HG03095 (cell line): ENCODE measurements at regions not wholly inside any gene's neighbourhood (a gene's known extent, or its start where the extent isn't known, plus 50 kb on each side); places are given as distances from the start of the nearest gene placed in this dataset.

ENCODE experiments used
- ATAC-seq: cut with Tn5 transposase; IDR thresholded peaks from one replicate; pipeline ENCODE4 v1.9.1; 2021; ENCODE audit warnings: moderate library complexity; ENCODE audit not compliant: unreplicated experiment

GRCh38 chr12:114769634-114770033 lies 85.7 kb upstream of the TBX3 start:
- ATAC-seq = no peak

DNA sequence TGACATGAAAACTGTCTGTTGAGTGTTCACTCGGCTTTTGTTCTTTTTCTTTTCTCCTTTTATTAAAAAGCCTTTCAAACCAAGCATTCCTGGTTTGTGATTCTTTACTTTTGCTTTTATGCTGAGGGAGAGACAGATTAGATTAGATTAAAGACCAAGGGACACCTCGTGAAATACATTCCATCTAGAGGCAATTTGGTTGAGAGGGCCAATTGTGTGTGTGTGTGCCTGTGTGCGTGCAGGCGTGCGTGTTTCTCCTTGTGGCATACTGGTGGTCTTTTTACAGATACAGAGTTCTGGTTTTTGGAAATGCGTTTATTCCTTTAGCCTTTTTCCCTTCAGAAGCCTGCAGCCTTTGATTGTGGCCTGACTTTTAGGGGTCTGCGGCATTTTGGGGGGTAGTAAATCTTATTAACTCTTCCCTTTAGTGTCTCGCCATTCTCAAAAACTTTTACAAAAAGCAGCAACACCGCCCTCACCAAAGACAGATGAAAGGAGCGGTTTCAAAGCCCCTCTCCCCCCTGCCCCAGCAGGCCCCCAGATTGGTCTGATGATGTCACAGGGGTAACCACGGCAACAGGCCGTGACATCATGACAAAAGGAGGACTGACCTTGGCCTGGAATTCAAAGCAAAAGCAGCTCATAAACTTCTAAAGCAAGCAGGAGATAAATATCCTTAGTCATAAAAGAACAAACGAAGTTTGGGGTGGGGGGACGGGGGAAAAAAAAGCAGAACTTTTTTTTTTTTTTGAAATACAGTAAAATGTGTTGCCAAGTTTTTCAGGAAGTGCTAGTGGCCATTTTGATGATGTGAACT lies 84.1 kb upstream of the TBX3 start:
- ATAC-seq = no peak

DNA sequence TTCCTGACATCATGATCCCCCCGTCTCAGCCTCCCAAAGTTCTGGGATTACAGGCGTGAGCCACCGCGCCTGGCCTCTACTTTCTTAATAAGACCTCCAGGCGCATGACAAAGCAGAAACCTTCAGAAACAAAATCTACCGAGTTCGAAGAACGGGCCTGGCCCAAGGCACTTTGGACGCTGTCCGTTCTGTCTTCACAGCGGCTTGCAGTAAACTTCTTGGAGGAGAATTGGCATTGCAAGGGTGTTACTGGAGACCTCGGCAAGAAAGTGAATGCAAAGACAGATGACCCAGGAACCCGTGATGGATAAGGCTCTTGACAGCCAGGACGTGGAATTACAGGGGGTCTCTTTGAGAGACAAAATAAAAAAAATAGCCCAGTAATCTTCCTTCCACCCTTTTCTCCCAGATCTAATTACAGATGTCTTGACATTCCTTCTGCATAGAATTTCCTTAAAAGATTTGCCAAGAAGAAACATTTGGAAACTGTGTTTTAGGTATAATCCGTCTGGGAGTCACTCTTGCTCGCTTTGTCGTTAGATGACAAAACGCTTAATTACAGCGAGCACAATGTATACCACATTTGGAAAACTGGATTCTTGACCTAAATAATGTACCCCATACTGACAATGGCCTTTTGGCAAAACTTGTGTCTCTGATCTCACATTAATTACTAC lies 83.2 kb upstream of the TBX3 start:
- no peak for ATAC-seq

DNA sequence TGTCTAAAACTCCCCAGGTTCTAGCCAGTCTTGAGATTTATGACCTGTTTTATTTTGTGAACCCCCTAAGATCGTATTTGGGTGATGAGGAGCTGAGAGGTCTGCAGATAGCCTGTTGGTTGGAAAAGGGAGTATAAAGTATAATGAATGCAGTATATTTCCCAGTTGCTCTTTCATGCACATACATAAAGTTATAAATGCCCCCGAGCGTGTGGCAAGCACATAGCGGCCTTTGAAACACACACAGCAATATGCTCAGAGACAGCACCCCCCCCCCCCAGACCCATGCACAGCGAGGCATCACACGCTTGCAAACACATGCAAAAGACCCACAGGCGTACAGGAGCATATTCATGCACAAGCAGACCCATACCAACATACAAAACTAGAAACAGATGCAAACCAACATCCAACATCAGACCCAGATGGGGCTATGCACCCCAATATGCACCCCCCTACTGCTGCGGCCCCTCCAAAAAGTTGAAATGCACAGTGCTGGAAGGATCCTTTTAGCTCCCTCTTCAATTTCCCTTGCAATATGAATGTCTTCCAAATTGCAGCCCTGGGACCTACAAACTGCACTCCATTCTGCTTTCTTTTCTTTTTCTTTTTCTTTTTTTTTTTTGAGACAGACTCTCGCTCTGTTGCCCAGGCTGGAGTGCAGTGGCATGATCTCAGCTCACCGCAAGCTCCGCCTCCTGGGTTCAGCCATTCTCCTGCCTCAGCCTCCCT lies 82.2 kb upstream of the TBX3 start:
- no peak for ATAC-seq

DNA sequence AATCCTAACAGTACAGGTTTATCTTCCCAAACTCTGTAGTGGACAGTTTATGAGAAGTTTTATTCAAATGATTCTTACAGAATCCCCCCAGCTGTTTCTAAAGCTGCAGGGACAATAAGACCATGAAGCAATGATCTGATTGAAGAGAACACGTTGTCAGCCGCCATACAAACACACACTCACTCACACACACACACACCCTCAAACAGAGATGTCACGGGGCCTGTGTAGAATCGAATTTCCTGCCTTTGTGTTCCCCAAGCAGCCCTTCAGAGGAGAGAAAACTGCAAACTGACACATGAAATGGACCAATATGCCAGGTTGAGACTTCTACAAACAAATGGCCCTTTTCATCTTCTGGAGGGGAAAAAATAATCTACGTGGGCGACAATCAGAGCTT lies 80.5 kb upstream of the TBX3 start:
- ATAC-seq = no peak

- no peak for ATAC-seq
Measured at GRCh38 chr12:114762490-114763110, 78.6 kb upstream of the TBX3 start.

- no peak for ATAC-seq
Measured at GRCh38 chr12:114760151-114760877, 76.3 kb upstream of the TBX3 start.

GRCh38 chr12:114759635-114760034 lies 75.7 kb upstream of the TBX3 start:
- no peak for ATAC-seq

GRCh38 chr12:114757684-114758325 lies 73.8 kb upstream of the TBX3 start:
- ATAC-seq = no peak

GRCh38 chr12:114752217-114752616 lies 68.2 kb upstream of the TBX3 start:
- ATAC-seq = no peak

DNA sequence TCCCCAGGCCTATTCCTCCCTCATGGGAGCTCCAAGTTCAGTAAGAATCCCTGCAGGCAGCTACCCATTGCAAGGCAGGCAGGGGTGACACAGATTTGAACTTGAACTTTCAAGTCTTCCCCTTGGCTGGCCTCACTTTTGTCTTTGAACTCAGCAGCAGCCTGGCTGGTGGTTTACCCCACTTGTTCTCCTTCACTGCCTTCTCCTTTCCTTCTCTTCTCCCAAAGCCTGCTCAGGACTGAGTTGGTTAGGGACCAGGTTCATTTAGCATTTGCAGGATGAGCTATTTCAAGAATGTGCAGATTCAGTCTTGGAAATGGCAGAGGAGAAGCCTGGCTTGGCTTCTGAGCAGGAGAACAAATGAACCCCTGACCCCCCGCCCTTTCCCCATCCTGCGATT lies 67.7 kb upstream of the TBX3 start:
- ATAC-seq = no peak

- no peak for ATAC-seq
Measured at GRCh38 chr12:114750917-114751316, 66.9 kb upstream of the TBX3 start.

- no peak for ATAC-seq
Measured at GRCh38 chr12:114749065-114749464, 65.1 kb upstream of the TBX3 start.

DNA sequence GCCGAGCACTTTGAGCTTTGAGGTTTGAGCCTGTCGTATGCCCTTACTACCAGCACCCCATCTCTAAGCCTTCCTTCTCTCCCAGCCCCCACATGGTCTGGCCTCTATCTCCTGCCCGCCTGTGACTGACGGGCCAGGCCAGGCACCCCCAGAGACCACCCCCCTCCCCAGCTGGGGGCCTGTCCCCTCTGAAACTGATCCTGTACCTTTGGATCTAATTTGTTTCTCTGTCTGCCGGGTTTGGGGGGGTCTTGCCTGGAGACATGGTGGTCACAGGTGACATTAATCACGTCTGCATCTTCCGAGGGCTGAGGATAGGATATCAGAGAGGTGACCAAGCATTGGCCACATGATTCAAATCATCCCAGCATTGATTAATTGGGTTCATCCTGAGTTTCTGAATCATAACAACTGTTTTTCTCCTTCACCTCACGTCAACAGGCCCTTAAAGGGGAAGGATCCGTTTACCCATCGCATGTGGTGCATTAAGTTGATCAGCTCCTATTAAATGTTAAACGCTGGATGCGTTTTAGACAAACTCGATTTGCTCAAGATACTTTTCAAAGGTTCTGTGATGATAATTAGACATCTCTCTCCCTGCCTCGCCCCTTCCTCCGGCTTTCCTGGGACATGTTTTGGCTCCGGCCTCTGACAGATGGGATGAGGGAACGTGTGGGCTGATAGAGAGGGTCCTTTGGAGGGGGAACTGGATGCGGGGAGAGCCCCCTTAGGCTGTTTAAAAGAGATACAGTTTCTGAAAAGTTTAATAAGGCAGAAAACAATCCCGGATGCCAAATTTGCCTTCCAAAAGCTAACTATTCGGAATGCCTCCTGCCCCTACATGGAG lies 63.3 kb upstream of the TBX3 start:
- no peak for ATAC-seq

DNA sequence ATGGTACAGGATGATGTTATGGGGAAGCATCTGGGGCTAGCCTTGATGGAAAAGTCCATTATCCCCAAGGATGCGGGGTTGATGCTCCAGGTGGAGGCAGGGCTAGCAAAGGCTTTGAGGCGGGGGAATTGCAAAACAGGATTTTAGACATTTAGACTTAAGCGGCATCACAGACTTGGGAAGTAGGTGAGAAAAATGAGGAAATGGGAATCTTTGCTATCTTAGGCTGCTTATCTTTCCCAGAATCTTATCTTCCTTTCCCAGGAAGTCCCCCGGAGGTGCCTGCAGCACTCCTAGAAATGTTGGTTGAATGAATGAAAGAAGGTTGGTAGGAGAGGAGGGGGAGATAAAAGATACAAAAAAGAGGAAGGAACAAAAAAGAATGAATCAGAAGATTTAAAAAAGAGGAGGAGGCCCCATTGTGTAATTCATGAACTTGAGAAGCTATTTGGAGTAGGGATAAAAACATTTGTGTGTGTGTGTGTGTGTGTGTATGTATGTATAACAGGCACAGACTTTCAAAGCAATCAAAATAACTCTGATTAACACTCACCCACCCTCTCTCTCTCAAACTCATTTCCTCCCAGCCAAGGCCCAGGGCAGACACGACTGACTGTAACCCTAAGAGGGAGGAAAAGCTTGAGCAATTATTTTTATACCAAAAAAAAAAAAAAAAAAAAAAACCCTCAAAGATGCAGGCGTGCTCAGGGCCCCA lies 62.5 kb upstream of the TBX3 start:
- ATAC-seq = no peak

GRCh38 chr12:114744691-114745090 lies 60.7 kb upstream of the TBX3 start:
- ATAC-seq = no peak

GRCh38 chr12:114744285-114744684 lies 60.3 kb upstream of the TBX3 start:
- no peak for ATAC-seq

GRCh38 chr12:114743799-114744198 lies 59.8 kb upstream of the TBX3 start:
- no peak for ATAC-seq

DNA sequence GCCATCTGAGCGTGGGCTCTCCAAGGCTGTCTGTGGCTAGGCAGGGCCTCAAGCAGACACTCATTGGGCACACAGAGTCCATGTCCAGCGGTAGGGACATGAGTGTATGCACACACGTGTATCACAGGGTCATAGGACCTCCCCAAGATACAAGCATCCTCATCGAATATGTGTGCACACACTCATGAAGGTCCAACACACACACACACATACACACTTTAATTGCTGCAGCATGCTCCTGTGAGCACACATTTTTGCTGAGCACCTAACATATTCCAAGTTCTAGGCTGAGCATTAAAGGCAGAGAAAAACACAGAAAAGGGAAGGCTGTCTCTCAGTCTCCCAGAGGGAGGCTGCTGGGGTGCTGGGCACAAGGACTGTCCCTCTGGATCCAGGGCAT lies 59.3 kb upstream of the TBX3 start:
- no peak for ATAC-seq
